Thyroid gland (tissue), 4 donors: ENCODE measurements at regions not wholly inside any gene's neighbourhood (a gene's known extent, or its start where the extent isn't known, plus 50 kb on each side); places are given as distances from the start of the nearest gene placed in this dataset.

Source experiments
- DNase-seq, 2 donors: peaks; one replicate each; pipeline ENCODE4 v3.0.0-alpha.2; 2019
- H3K27ac ChIP-seq, 3 donors: fragments of 200-600 bp; sonication (generic); 1 replicate in 2 of 3; 2 replicates in 1 of 3; pipeline ENCODE4 v1.5.1; 2016 to 2019; ENCODE audit warnings: mild to moderate bottlenecking in 1 of 3, moderate library complexity in 1 of 3
- H3K27me3 ChIP-seq: fragments of 200-600 bp; sonication (generic); one replicate; pipeline ENCODE4 v1.5.1; 2019
- H3K36me3 ChIP-seq, 2 donors: fragments of 200-600 bp; sonication (generic); one replicate each; pipeline ENCODE4 v1.5.1; 2016 to 2019
- H3K4me1 ChIP-seq, 2 donors: fragments of 200-600 bp; sonication (generic); one replicate each; pipeline ENCODE4 v1.5.1; 2017 to 2019
- H3K4me3 ChIP-seq, 3 donors: fragments of 200-600 bp; sonication (generic); replicated peaks in 1 of 3; 1 replicate in 2 of 3; 2 replicates in 1 of 3; pipeline ENCODE4 v1.5.1; 2016; ENCODE audit warnings: mild to moderate bottlenecking in 1 of 3
- H3K9me3 ChIP-seq: fragments of 200-600 bp; sonication (generic); one replicate; pipeline ENCODE4 v1.5.1; 2017
- POLR2A ChIP-seq, 2 donors: fragments of 450-650 bp; IDR thresholded peaks; one replicate each; pipeline ENCODE4 v1.6.1; 2017; ENCODE audit warnings: antibody characterized with exemption in 2 of 2, mild to moderate bottlenecking in 2 of 2, moderate library complexity in 1 of 2
- WGBS, 2 donors: methylation state at CpG; one replicate each; pipeline ENCODE4 v1.1.5; 2017; 5-methylcytosine and 5-hydroxymethylcytosine counted together
- intact Hi-C: fragments of 100-400 bp; cut with DNase I; formaldehyde crosslinking; loops from one replicate; pipeline ENCODE4 v1.15.1; 2023
- TF ChIP-seq, protein P1 (sequence below), 6 experiments: fragments of 200-600 bp in 3 of 6; fragments of 450-650 bp in 3 of 6; sonication (generic) in 3 of 6; IDR thresholded peaks; one replicate each; pipeline ENCODE4 v1.5.1; 2016 to 2019; ENCODE audit warnings: antibody characterized with exemption in 6 of 6, mild to moderate bottlenecking in 2 of 6, inconsistent platforms in 1 of 6, moderate library complexity in 1 of 6

DNA sequence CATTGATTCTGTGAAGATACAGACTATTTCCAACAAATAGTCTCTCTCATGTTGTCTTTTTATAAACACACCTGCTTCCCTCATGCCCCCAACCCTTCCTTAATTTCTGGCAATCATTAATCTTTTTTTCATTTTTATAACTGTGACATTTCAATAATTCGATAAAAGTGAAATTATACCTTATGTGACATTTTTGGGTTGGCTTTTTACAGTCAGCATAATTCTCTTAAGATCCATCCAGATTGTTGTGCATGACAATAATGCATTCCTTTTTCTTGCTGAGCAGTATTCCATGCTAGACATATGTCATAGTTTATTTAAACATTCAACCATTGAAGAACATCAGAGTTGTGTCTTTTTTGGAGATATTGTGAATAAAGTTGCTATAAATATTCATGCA is 541.8 kb upstream of the VRK2 start:
- H3K36me3 ChIP-seq, result no peaks in the 10 kb centered on the region
- 49 to 94% methylated on average over 1 of the region's 1 CpG for WGBS, 2 donors
- no peaks in the 10 kb centered on the region for H3K4me1 ChIP-seq
- no peak for DNase-seq
- no peak for TF ChIP-seq POLR2A (IDR thresholded peaks at IDR 0.05)
- TF ChIP-seq, protein P1, sequence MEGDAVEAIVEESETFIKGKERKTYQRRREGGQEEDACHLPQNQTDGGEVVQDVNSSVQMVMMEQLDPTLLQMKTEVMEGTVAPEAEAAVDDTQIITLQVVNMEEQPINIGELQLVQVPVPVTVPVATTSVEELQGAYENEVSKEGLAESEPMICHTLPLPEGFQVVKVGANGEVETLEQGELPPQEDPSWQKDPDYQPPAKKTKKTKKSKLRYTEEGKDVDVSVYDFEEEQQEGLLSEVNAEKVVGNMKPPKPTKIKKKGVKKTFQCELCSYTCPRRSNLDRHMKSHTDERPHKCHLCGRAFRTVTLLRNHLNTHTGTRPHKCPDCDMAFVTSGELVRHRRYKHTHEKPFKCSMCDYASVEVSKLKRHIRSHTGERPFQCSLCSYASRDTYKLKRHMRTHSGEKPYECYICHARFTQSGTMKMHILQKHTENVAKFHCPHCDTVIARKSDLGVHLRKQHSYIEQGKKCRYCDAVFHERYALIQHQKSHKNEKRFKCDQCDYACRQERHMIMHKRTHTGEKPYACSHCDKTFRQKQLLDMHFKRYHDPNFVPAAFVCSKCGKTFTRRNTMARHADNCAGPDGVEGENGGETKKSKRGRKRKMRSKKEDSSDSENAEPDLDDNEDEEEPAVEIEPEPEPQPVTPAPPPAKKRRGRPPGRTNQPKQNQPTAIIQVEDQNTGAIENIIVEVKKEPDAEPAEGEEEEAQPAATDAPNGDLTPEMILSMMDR (IDR thresholded peaks at IDR 0.05), result no peak
- intact Hi-C loops, result no loop called here
- H3K9me3 ChIP-seq, result no peaks in the 10 kb centered on the region
- H3K4me3 ChIP-seq, result no peak overlapping the region
- H3K27ac ChIP-seq, result no peak overlapping the region
- no peaks in the 10 kb centered on the region for H3K27me3 ChIP-seq

DNA sequence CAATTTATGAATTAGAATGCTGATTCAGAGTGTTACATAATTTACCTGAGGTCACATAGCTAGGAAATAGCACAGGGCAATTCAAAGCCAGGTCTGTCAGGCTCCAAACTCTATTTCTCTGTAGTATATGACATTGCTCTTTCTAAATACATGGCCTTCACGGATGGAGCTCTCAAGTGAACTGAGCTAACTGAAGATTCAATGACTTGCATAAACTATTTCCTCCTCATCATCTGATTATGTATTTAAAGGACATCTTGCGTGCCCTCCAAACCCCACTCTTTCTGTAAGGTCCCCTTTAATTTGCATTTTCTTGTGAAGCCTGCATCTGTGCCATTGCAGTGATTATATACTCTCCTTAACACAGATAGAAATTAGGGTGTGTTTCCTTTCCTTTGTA is 537.4 kb upstream of the VRK2 start:
- H3K27me3 ChIP-seq, result no peaks in the 10 kb centered on the region
- TF ChIP-seq, protein P1 (IDR thresholded peaks at IDR 0.05), result no peak
- TF ChIP-seq POLR2A (IDR thresholded peaks at IDR 0.05), result no peak
- H3K9me3 ChIP-seq, result no peaks in the 10 kb centered on the region
- DNase-seq, result no peak
- H3K36me3 ChIP-seq, result no peaks in the 10 kb centered on the region
- H3K27ac ChIP-seq, result no peak overlapping the region
- H3K4me3 ChIP-seq, result no peak overlapping the region
- H3K4me1 ChIP-seq, result no peaks in the 10 kb centered on the region
- 86 to 92% methylated on average over 2 of the region's 2 CpGs for WGBS, 2 donors
- intact Hi-C loops, result no loop called here

DNA sequence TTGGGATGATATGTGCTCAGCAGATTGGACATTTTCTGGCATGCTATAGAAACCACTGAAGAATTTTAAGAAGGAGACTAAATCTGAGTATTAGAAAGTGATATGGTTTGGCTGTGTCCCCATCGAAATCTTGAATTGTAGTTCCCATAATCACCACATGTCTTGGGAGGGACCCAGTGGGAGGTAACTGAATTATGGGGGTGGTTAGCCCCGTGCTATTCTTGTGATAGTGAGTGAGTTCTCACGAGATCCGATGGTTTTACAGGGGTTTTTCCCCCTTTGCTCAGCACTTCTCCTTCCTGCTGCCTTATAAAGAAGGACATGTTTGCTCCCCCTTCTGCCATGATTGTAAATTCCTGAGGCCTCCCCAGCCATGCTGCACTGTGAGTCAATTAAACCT is 535.9 kb upstream of the VRK2 start:
- no peak overlapping the region for H3K27ac ChIP-seq
- intact Hi-C loops, result no loop called here
- H3K27me3 ChIP-seq, result no peaks in the 10 kb centered on the region
- TF ChIP-seq, protein P1 (IDR thresholded peaks at IDR 0.05), result no peak
- TF ChIP-seq POLR2A (IDR thresholded peaks at IDR 0.05), result no peak
- no peaks in the 10 kb centered on the region for H3K9me3 ChIP-seq
- no peaks in the 10 kb centered on the region for H3K4me1 ChIP-seq
- no peaks in the 10 kb centered on the region for H3K36me3 ChIP-seq
- H3K4me3 ChIP-seq, result no peak overlapping the region
- 78 to 89% methylated on average over 4 of the region's 4 CpGs for whole genome bisulfite sequencing, 2 donors
- no peak for DNase-seq

DNA sequence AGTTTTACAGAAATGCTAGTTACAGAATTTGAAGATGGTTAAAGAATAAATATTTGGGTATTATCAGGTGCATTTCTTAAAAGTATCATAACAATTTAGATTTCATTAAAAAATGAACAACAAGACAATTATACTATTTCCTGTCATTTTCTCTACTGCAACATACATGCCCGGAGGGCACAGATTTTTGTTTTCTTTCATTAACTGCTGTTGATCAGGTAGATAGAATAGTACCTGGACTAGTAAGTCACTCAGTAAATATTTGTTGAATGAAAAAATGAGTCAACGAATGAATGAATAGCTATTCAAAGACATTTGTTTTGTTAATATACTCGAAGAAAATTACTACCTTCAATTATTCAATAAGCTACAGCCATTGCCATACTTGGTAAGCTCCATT is 531.2 kb upstream of the VRK2 start:
- Histone ChIP-seq H3K4me3 (no peak overlapping the region), H3K4me1 (no peaks in the 10 kb centered on the region), H3K27me3 (no peaks in the 10 kb centered on the region), H3K9me3 (no peaks in the 10 kb centered on the region), H3K36me3 (no peaks in the 10 kb centered on the region), H3K27ac (no peak overlapping the region)
- WGBS, 2 donors, result 62 to 64% methylated on average over 3 of the region's 3 CpGs
- TF ChIP-seq, protein P1 (IDR thresholded peaks at IDR 0.05), result no peak
- TF ChIP-seq POLR2A (IDR thresholded peaks at IDR 0.05), result no peak
- DNase-seq, result no peak
- intact Hi-C loops, result no loop called here

DNA sequence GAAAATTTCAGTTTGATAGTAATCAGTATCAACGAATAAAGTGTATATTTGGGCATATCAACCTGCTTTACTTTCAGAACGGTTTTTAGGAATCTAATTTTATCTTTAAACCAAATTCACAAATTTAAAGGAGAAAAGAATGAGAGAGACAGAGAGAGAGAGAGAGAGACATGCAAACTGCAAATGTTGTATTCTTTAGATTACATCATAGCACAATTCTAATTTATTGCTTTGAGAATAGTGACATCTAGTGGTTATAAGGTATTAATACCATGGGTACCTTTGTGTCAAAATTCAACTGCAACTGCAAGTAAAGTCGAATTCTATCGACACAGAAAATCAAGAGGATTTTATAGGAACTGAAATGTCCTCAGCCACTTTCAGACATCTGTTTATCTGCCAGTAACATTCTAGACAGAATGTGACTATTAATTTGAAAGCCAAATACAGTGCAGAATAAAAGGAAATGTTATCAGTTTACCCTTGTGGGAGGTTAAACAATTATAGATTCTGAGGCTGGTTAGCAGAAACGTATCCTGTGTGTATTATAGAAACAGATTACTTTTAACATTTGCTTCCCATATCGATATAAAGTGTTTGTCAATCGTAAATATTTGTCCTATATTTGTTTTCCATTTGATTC is 529.8 kb upstream of the VRK2 start:
- H3K27ac ChIP-seq, result no peak overlapping the region
- WGBS, 2 donors, result 22 to 23% methylated on average over 7 of the region's 7 CpGs
- H3K4me3 ChIP-seq, result no peak overlapping the region
- intact Hi-C loops, result no loop called here
- DNase-seq, result no peak
- H3K4me1 ChIP-seq, result no peaks in the 10 kb centered on the region
- H3K27me3 ChIP-seq, result no peaks in the 10 kb centered on the region
- TF ChIP-seq POLR2A (IDR thresholded peaks at IDR 0.05), result no peak
- TF ChIP-seq, protein P1 (IDR thresholded peaks at IDR 0.05), result peak in 5 of 6 experiments; percentile 25 to 70 (median 51)
- no peaks in the 10 kb centered on the region for H3K9me3 ChIP-seq
- H3K36me3 ChIP-seq, result no peaks in the 10 kb centered on the region
